GM12864 (cell line): ENCODE measurements at regions not wholly inside any gene's neighbourhood (a gene's known extent, or its start where the extent isn't known, plus 50 kb on each side); places are given as distances from the start of the nearest gene placed in this dataset.

ENCODE experiments used
- DNase-seq: peaks from one replicate; pipeline ENCODE4 v3.0.0-alpha.2; 2011; ENCODE audit warnings: low read depth
- H3K4me3 ChIP-seq: 2 replicates; pipeline ENCODE4 v1.5.1; 2011; ENCODE audit warnings: mild to moderate bottlenecking, low read depth, low read length, control low read depth
- TF ChIP-seq, protein P1 (sequence below): IDR thresholded peaks from 2 replicates; pipeline ENCODE4 v1.5.1; 2011; ENCODE audit warnings: low read depth, mild to moderate bottlenecking, moderate library complexity, low read length, control low read depth, inconsistent platforms; ENCODE audit errors: missing control alignments

DNA sequence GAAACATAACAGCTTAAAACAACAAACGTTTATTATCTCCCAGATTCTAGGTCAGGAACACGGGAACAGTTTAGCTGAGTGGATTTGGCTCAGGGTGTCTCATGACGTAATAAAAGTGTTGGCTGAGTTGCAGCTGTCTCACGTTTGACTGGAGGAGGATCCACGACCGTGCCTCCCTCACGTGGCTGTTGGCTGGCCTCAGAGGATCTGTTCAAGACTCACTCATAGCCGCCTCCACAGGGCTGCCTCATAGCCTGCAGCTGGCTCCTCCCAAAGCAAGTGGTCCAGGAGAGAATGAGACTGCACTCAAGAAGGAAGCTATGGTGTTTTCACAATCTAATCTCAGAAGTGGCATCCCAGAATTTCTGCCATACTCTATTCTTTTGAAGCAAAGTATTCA, 167.1 kb downstream of the RPRM start:
- TF ChIP-seq, protein P1, sequence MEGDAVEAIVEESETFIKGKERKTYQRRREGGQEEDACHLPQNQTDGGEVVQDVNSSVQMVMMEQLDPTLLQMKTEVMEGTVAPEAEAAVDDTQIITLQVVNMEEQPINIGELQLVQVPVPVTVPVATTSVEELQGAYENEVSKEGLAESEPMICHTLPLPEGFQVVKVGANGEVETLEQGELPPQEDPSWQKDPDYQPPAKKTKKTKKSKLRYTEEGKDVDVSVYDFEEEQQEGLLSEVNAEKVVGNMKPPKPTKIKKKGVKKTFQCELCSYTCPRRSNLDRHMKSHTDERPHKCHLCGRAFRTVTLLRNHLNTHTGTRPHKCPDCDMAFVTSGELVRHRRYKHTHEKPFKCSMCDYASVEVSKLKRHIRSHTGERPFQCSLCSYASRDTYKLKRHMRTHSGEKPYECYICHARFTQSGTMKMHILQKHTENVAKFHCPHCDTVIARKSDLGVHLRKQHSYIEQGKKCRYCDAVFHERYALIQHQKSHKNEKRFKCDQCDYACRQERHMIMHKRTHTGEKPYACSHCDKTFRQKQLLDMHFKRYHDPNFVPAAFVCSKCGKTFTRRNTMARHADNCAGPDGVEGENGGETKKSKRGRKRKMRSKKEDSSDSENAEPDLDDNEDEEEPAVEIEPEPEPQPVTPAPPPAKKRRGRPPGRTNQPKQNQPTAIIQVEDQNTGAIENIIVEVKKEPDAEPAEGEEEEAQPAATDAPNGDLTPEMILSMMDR, result no peak
- H3K4me3 ChIP-seq, result no peak overlapping the region
- DNase-seq, result no peak

DNA sequence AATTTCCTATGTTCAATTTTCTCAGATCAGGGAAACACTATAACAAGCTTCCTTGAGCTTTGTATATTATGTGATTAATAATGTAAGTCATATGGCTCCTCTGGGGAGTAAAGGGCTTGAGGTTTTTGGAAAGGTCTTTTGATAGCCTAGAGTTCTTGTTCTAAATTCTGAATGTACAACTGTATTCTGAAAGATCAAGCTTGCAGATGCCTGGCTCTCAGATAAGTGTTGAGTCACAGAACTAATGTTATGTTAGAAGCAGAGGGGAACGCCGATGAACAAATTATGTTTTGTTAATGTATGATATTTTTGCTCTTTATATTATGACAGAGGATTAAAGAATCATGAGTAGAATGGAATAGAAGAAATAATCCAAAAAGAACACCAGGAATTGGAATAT, 170.1 kb downstream of the RPRM start:
- TF ChIP-seq, protein P1, result no peak
- DNase-seq, result no peak
- H3K4me3 ChIP-seq, result no peak overlapping the region

DNA sequence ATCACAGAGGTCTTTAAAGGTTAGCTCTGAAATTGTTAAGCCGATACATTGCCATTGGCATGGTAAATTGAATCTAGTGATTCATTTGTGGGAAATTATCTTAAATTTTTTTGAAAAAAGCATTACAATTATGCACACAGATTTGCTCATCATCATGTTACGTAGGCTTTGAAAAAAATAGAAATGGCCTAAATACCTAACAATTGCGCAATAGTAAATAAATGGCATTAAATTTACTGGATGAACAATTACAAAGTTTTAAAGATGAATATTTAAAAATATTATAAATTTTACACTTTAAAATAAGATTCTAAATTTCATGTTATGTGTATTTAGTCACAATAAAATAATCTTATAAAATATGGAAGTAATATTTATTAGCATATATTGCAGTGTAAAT, 171.3 kb downstream of the RPRM start:
- DNase-seq, result no peak
- TF ChIP-seq, protein P1, result no peak
- no peak overlapping the region for H3K4me3 ChIP-seq

DNA sequence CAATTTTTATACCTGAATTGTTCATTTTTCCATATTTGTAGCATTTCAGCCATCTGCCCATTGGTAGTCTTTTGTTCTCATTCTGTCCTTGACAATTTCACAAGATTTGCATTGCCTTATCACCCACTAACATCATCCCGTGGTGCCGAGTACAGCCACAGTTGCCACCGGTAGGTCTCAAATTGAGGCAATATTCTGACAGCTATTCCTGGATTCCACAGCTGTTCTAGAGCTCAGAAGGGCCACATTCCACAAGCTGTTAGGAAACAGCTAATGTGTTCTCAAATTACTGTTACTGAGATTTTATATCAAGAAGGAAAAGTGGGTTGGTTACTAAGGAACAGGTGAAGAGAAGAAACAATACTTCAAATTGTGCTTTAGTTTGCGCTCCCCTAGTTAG, 178.8 kb downstream of the RPRM start:
- DNase-seq, result no peak
- H3K4me3 ChIP-seq, result no peak overlapping the region
- TF ChIP-seq, protein P1, result no peak

DNA sequence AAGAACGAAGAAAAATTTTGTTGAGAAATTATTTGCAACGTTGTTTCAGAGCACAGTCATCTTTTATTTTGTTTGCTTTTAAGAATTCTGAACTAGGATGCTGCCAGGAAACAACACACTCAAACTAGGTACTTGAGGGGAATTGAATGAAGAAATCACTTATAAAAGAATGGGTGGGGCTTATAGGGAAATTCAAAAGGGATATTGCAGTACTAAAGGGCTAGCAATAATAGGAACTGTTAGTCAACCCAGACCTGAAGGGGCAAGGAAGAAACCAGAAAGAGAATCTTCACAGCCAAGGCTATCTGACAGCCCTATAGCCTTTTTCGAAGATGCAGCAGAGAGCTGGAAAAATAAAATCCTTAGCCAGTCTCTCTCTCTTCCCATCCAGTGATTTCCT, 179.3 kb downstream of the RPRM start:
- H3K4me3 ChIP-seq, result no peak overlapping the region
- TF ChIP-seq, protein P1, result no peak
- no peak for DNase-seq

DNA sequence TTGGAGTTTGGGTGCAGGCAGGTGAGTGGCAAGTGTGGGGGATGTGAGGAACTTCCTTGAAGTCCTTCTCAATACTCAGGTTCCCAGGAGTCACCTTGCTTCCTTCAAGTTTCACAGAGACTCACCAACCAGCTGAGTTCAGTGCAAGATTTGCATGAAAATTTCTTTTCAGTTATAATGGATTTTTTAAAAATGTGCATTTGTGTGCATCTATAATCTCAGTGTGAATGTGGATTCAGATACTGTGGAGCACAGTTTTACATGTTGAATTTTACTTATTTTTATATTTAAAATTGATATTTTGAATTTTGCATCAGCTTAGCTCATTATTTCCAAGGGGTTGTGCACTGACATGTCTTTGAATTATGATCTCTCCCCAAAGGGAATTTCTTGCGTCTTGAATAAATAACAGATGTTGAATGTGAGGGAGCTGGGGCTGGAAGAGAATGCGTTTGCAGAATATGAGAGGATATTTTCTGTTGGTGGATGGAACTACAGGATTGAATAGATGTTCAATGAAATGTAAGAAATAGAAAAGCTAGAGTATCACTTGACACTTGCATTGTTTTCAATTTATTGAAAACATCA, 184.3 kb downstream of the RPRM start:
- no peak overlapping the region for H3K4me3 ChIP-seq
- TF ChIP-seq, protein P1, result no peak
- no peak for DNase-seq

DNA sequence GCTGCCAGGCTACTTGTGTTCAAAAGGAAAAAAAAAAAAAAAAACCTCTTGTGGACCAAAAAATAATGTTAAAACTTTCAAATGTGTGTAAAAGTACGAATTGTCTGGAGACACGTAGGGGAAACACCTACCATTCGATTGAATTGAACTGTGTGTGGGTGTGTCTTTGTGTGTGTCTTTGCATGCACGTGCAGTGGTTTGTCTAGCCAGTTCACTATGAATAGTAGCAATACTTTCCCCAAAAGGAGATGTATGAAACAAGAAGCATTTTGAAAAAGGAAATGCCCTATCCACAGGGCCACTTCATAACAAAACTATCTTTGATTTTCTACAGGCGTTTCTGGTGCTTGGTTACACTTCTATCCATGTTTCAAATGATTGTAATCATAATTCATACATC, 186.8 kb downstream of the RPRM start:
- DNase-seq, result no peak
- no peak overlapping the region for H3K4me3 ChIP-seq
- TF ChIP-seq, protein P1, result no peak
